K562 (cell line): ENCODE measurements at regions not wholly inside any gene's neighbourhood (a gene's known extent, or its start where the extent isn't known, plus 50 kb on each side); places are given as distances from the start of the nearest gene placed in this dataset.

Experiments
- CBFA2T2 ChIP-seq: fragments of 450-650 bp; conservative IDR thresholded peaks from 2 replicates; pipeline ENCODE4 v1.6.1; 2017; ENCODE audit warnings: mild to moderate bottlenecking
- CCNT2 ChIP-seq: IDR thresholded peaks from 2 replicates; pipeline ENCODE4 v1.6.1; 2011; ENCODE audit warnings: borderline replicate concordance, low read depth, mild to moderate bottlenecking, moderate library complexity, mixed read lengths, low read length; ENCODE audit not compliant: insufficient read length; ENCODE audit errors: extremely low read depth
- CGGBP1 ChIP-seq: fragments of 250-450 bp; sonication (Bioruptor Pico); IDR thresholded peaks from 2 replicates; pipeline ENCODE4 v1.9.0; 2021; ENCODE audit warnings: mild to moderate bottlenecking
- DDX20 ChIP-seq: fragments of 450-650 bp; IDR thresholded peaks from 2 replicates; pipeline ENCODE4 v1.6.1; 2016; ENCODE audit warnings: missing genetic modification characterization, low read depth, mild to moderate bottlenecking, missing compliant biosample characterization, moderate library complexity
- EHMT2 ChIP-seq: fragments of 450-650 bp; IDR thresholded peaks from 2 replicates; pipeline ENCODE4 v1.6.1; 2018; ENCODE audit warnings: antibody characterized with exemption
- GABPA ChIP-seq: fragments of 200-800 bp; sonication (Bioruptor generic); conservative IDR thresholded peaks from 2 replicates; pipeline ENCODE4 v1.6.1; 2016; ENCODE audit warnings: low read depth, missing genetic modification characterization, missing compliant biosample characterization
- IRF2 ChIP-seq: sonication (generic); formaldehyde crosslinking; IDR thresholded peaks from 2 replicates; pipeline ENCODE4 v1.8.1; 2022; ENCODE audit warnings: mild to moderate bottlenecking, missing genetic modification reagents
- MGA ChIP-seq: fragments of 450-650 bp; IDR thresholded peaks from 2 replicates; pipeline ENCODE4 v1.6.1; 2016; ENCODE audit warnings: mild to moderate bottlenecking, moderate library complexity
- MYC ChIP-seq, 2 experiments: fragments of 250-450 bp in 1 of 2; sonication (Bioruptor Pico) in 1 of 2; IDR thresholded peaks; 2 replicates each; pipeline versions ENCODE4 v1.5.1 to v1.6.1; 2012 to 2021; ENCODE audit warnings: low read depth in 2 of 2, borderline replicate concordance in 1 of 2, improper control_type of control experiment in 1 of 2, low read length in 1 of 2, mild to moderate bottlenecking in 1 of 2, moderate library complexity in 1 of 2
- SIN3A ChIP-seq, 2 experiments: fragments of 150-350 bp in 1 of 2; IDR thresholded peaks; 2 replicates each; pipeline ENCODE4 v1.6.1; 2011 to 2016; ENCODE audit warnings: borderline replicate concordance in 2 of 2, low read depth in 2 of 2, low read length in 2 of 2, mild to moderate bottlenecking in 2 of 2, moderate library complexity in 2 of 2; ENCODE audit not compliant: control insufficient read depth in 1 of 2
- SMARCB1 ChIP-seq: IDR thresholded peaks from 2 replicates; pipeline ENCODE4 v1.6.1; 2011; ENCODE audit warnings: improper control_type of control experiment, low read depth; ENCODE audit not compliant: insufficient read length
- ZBTB5 ChIP-seq: fragments of 450-650 bp; IDR thresholded peaks from 2 replicates; pipeline ENCODE4 v1.6.1; 2017; ENCODE audit warnings: antibody characterized with exemption
- ZNF785 ChIP-seq: fragments of 250-450 bp; sonication (Bioruptor Pico); IDR thresholded peaks from 2 replicates; pipeline ENCODE4 v1.4.0; 2020; ENCODE audit warnings: mild to moderate bottlenecking

GRCh38 chr10:33052263-33052875, 94.3 kb upstream of the ITGB1 start (continued):
- TF ChIP-seq MGA (no peak), ZNF785 (CRISPR knock-in tag) (no peak), DDX20 (tag) (no peak), IRF2 (CRISPR knock-in tag) (no peak), CBFA2T2 (no peak), SMARCB1 (no peak), MYC (IDR thresholded peaks at IDR 0.05; ENCODE audit: low read depth, low read length) (no peak), MYC (CRISPR knock-in tag; IDR thresholded peaks at IDR 0.05; ENCODE audit: borderline replicate concordance, low read depth) (no peak), CGGBP1 (no peak), SIN3A (IDR thresholded peaks at IDR 0.05; ENCODE audit: borderline replicate concordance in 2 of 2, control insufficient read depth in 1 of 2, low read depth in 2 of 2, low read length in 2 of 2) (no peak), EHMT2 (no peak), GABPA (tag) (no peak), ZBTB5 (no peak), CCNT2 (no peak)
